GM21390 (cell line): ENCODE measurements at regions not wholly inside any gene's neighbourhood (a gene's known extent, or its start where the extent isn't known, plus 50 kb on each side); places are given as distances from the start of the nearest gene placed in this dataset.

Experiments
- ATAC-seq: cut with Tn5 transposase; IDR thresholded peaks from one replicate; pipeline ENCODE4 v1.9.1; 2021; ENCODE audit not compliant: unreplicated experiment

- ATAC-seq: no peak
Measured at GRCh38 chr4:44071959-44072955, 376.4 kb downstream of the KCTD8 start.

DNA sequence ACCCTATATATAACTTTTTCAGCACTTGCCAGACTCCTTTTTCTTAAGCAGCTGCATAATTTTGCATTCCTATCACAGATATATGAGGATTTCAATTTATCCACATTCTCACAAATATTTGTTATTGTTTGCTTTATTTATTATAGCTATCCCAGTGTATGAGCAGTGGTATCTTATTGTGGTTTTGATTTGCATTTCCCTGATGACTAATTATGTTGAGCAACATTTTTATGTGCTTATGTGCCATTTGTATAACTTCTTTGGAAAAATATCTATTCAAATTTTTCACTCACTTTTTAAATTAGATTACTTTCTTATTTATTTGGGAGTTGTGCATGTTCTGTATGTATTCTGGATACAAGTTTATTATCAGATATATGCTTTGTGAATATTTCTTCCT is 361.9 kb downstream of the KCTD8 start:
- no peak for ATAC-seq

GRCh38 chr4:44093390-44093789 is 355.2 kb downstream of the KCTD8 start:
- ATAC-seq: no peak

DNA sequence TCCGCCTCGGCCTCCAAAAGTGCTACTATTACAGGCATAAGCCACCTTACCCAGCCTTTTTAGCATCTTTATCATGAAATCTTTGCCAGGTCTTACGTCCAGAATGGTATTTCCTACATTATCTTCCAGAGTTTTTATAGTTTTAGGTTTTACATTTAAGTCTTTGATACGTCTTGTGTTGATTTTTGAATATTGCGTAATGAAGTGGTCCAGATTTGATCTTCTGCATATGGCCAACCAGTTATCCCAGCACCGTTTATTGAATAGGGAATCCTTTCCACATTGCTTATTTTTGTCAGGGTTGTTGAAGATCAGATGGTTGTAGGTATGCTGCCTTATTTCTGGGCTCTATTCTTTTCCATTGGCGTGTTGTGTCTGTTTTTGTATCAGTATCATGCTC is 349.6 kb downstream of the KCTD8 start:
- no peak for ATAC-seq

- no peak for ATAC-seq
Measured at GRCh38 chr4:44100456-44100855, 348.2 kb downstream of the KCTD8 start.

GRCh38 chr4:44118971-44119680 is 329.5 kb downstream of the KCTD8 start:
- no peak for ATAC-seq

DNA sequence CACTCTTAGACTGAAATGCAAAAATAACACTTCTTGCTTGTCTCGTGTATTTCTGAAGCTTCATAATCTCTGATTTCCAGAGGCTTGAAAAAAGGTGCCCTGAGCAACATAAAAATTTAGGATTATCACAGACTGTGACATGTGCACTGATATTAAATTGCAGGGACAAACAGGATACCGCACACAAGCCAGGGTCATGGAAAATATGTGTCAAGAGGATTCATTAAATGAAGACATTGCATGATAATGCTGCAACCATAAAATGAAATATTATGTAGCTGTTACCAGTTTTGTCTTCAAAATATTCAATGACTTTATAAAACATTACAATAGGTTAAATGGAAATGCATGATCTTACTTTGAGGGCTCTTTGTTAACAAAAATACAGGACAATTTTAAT is 328.0 kb downstream of the KCTD8 start:
- ATAC-seq: no peak

- no peak for ATAC-seq
Measured at GRCh38 chr4:44121210-44121609, 327.4 kb downstream of the KCTD8 start.
